Embryonic facial prominence (tissue), 1 donor: ENCODE measurements at regions not wholly inside any gene's neighbourhood (a gene's known extent, or its start where the extent isn't known, plus 50 kb on each side); places are given as distances from the start of the nearest gene placed in this dataset.
"Not testable (repeated sequence)": the region's sequence is repeated elsewhere in the genome, so short reads cannot be mapped to it uniquely, and the experiment has no call there.

Experiments used
- DNase-seq: peaks from one replicate; pipeline ENCODE4 v3.0.0-alpha.2; 2016; ENCODE audit errors: extremely low spot score

- no peak for DNase-seq
Measured at GRCh38 chr12:91249054-91249453, 66.4 kb upstream of the DCN start.

- not testable (repeated sequence) for DNase-seq
Measured at GRCh38 chr12:91243177-91243576, 60.6 kb upstream of the DCN start.

GRCh38 chr12:91241756-91242155, 59.1 kb upstream of the DCN start:
- no peak for DNase-seq

GRCh38 chr12:91240386-91241095, 57.9 kb upstream of the DCN start:
- DNase-seq: peak; percentile 49

GRCh38 chr12:91239481-91239880, 56.9 kb upstream of the DCN start:
- DNase-seq: no peak
